GM18861 (cell line): ENCODE measurements at regions not wholly inside any gene's neighbourhood (a gene's known extent, or its start where the extent isn't known, plus 50 kb on each side); places are given as distances from the start of the nearest gene placed in this dataset.

Source experiments
- ATAC-seq: cut with Tn5 transposase; IDR thresholded peaks from one replicate; pipeline ENCODE4 v1.9.1; 2021; ENCODE audit not compliant: unreplicated experiment

GRCh38 chr3:18888370-18888769, 259.9 kb upstream of the KCNH8 start:
- no peak for ATAC-seq

- no peak for ATAC-seq
These were observed 262.0 kb upstream of the KCNH8 start for GRCh38 chr3:18886331-18886730.

- ATAC-seq: no peak
These were observed 262.7 kb upstream of the KCNH8 start for GRCh38 chr3:18885612-18886011.

- no peak for ATAC-seq
These were observed 264.7 kb upstream of the KCNH8 start for GRCh38 chr3:18883571-18883970.

- no peak for ATAC-seq
These were observed 267.6 kb upstream of the KCNH8 start for GRCh38 chr3:18880691-18881090.

GRCh38 chr3:18872466-18872865, 275.8 kb upstream of the KCNH8 start:
- ATAC-seq: peak; percentile 85

GRCh38 chr3:18870642-18871041, 277.7 kb upstream of the KCNH8 start:
- no peak for ATAC-seq

- ATAC-seq: no peak
These were observed 278.2 kb upstream of the KCNH8 start for GRCh38 chr3:18870074-18870640.

- ATAC-seq: no peak
These were observed 279.2 kb upstream of the KCNH8 start for GRCh38 chr3:18868911-18869689.

GRCh38 chr3:18866899-18867298, 281.4 kb upstream of the KCNH8 start:
- no peak for ATAC-seq

- no peak for ATAC-seq
These were observed 283.2 kb upstream of the KCNH8 start for GRCh38 chr3:18864933-18865731.

- ATAC-seq: no peak
These were observed 286.2 kb upstream of the KCNH8 start for GRCh38 chr3:18862077-18862476.

GRCh38 chr3:18861137-18861536, 287.2 kb upstream of the KCNH8 start:
- ATAC-seq: no peak

GRCh38 chr3:18853269-18853668, 295.0 kb upstream of the KCNH8 start:
- ATAC-seq: no peak

- ATAC-seq: peak; percentile 68
These were observed 300.6 kb upstream of the KCNH8 start for GRCh38 chr3:18847583-18848197.

- no peak for ATAC-seq
These were observed 304.3 kb upstream of the KCNH8 start for GRCh38 chr3:18843983-18844382.

GRCh38 chr3:18843188-18843587, 305.1 kb upstream of the KCNH8 start:
- ATAC-seq: no peak

- no peak for ATAC-seq
These were observed 306.6 kb upstream of the KCNH8 start for GRCh38 chr3:18841422-18842343.

- no peak for ATAC-seq
These were observed 307.7 kb upstream of the KCNH8 start for GRCh38 chr3:18840535-18841137.

GRCh38 chr3:18838758-18839157, 309.6 kb upstream of the KCNH8 start:
- no peak for ATAC-seq
